Right atrium auricular region (tissue), 2 donors: ENCODE measurements at regions not wholly inside any gene's neighbourhood (a gene's known extent, or its start where the extent isn't known, plus 50 kb on each side); places are given as distances from the start of the nearest gene placed in this dataset.

Experiments
- DNase-seq: peaks from one replicate; pipeline ENCODE4 v3.0.0-alpha.2; 2019; ENCODE audit warnings: low spot score
- H3K27ac ChIP-seq, 2 donors: fragments of 200-600 bp; sonication (generic); 1 replicate in 1 of 2; 2 replicates in 1 of 2; pipeline ENCODE4 v1.5.1; 2016 to 2019
- H3K27me3 ChIP-seq, 2 donors: fragments of 200-600 bp; sonication (generic); one replicate each; pipeline versions ENCODE4 v1.5.1 to v1.6.0; 2017 to 2019
- H3K36me3 ChIP-seq: fragments of 200-600 bp; sonication (generic); one replicate; pipeline ENCODE4 v1.5.1; 2016
- H3K4me1 ChIP-seq, 2 donors: fragments of 200-600 bp; sonication (generic); one replicate each; pipeline versions ENCODE4 v1.5.1 to v1.6.0; 2017 to 2019
- H3K4me3 ChIP-seq, 2 donors: fragments of 200-600 bp; sonication (generic); 1 replicate in 1 of 2; 2 replicates in 1 of 2; pipeline ENCODE4 v1.5.1; 2017 to 2019; ENCODE audit warnings: mild to moderate bottlenecking in 1 of 2, moderate library complexity in 1 of 2
- H3K9me3 ChIP-seq, 2 donors: fragments of 200-600 bp; sonication (generic); one replicate each; pipeline ENCODE4 v1.5.1; 2019
- TF ChIP-seq, protein P1 (sequence below), 2 donors: fragments of 200-600 bp; sonication (generic); IDR thresholded peaks; one replicate each; pipeline ENCODE4 v1.5.1; 2019; ENCODE audit warnings: antibody characterized with exemption in 2 of 2

DNA sequence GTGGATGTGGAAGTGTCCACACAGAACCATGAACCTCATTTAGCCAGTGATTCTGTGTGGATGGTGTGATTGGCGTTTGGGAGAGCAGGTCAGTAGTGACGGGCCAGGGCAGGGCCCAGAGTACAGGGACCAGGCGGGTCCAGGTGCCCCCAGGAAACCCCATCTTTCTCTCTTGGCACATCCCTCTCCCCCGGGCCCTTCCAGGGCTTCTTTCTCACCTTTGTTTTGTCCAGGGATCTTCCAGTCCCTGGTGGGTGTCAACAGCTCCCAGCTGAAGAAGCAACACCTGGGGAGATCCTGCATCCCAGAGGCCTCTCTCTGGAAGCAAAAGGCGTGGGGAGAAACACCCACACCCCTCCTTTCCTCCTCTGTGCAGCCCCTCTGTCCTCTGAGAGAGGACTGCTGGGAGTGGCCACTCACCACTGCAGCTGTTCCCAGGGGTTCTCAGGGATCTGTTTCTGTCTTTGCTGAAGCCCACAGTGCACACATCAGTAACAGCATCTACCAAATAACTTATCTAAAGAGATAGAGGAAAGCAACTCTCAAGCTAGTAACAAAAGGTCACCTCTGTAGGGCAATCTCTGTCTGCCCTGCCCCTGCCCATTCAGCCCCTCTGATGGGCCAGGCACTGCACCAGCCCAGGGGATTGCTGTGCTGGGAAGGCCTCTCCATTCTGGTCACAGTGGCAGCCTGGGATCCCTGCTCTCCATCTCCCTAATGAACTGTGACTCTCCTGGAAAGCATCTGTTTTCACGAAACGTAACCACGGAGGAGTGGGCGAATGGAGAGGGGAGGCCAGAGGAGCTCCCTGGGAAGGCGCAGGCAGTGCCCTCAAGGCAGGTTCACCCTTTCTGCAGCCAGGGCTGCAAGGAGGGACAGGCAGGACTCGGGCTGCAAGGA, 98.3 kb upstream of the ALDH1A3 start:
- H3K4me1 ChIP-seq: no peaks in the 10 kb centered on the region
- no peaks in the 10 kb centered on the region for H3K27me3 ChIP-seq
- H3K4me3 ChIP-seq: no peak overlapping the region
- H3K27ac ChIP-seq: no peak overlapping the region
- DNase-seq: peak; percentile 11
- H3K9me3 ChIP-seq: no peaks in the 10 kb centered on the region
- TF ChIP-seq, protein P1, sequence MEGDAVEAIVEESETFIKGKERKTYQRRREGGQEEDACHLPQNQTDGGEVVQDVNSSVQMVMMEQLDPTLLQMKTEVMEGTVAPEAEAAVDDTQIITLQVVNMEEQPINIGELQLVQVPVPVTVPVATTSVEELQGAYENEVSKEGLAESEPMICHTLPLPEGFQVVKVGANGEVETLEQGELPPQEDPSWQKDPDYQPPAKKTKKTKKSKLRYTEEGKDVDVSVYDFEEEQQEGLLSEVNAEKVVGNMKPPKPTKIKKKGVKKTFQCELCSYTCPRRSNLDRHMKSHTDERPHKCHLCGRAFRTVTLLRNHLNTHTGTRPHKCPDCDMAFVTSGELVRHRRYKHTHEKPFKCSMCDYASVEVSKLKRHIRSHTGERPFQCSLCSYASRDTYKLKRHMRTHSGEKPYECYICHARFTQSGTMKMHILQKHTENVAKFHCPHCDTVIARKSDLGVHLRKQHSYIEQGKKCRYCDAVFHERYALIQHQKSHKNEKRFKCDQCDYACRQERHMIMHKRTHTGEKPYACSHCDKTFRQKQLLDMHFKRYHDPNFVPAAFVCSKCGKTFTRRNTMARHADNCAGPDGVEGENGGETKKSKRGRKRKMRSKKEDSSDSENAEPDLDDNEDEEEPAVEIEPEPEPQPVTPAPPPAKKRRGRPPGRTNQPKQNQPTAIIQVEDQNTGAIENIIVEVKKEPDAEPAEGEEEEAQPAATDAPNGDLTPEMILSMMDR (IDR thresholded peaks at IDR 0.05): no peak
- no peaks in the 10 kb centered on the region for H3K36me3 ChIP-seq

DNA sequence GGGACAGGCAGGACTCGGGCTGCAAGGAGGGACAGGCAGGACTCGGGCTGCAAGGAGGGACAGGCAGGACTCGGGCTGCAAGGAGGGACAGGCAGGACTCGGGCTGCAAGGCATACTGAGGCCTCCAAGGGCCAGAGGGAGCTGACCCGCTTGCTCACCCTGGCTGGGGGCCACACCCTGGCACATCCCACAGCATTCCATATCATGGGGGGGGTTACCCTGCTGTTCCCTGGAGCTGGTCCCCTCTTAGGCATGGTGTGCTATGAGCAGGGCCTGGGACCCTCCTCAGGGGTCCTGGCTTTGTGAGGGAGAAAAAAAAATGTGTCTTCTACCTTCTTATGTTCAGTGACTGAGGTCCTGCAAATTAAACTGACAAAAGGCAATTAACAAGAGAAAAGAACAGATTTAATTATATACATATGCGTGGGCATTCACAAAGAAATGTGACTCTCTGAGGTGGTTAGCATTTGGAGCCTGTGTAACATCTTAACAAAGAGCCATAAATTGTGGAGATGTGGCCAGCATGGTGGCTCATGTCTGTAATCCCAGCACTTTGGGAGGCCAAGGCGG, 97.6 kb upstream of the ALDH1A3 start:
- Histone ChIP-seq H3K27me3 (no peaks in the 10 kb centered on the region), H3K4me1 (no peaks in the 10 kb centered on the region), H3K36me3 (no peaks in the 10 kb centered on the region), H3K9me3 (no peaks in the 10 kb centered on the region), H3K4me3 (no peak overlapping the region), H3K27ac (no peak overlapping the region)
- TF ChIP-seq, protein P1 (IDR thresholded peaks at IDR 0.05): no peak
- DNase-seq: peak; percentile 9

DNA sequence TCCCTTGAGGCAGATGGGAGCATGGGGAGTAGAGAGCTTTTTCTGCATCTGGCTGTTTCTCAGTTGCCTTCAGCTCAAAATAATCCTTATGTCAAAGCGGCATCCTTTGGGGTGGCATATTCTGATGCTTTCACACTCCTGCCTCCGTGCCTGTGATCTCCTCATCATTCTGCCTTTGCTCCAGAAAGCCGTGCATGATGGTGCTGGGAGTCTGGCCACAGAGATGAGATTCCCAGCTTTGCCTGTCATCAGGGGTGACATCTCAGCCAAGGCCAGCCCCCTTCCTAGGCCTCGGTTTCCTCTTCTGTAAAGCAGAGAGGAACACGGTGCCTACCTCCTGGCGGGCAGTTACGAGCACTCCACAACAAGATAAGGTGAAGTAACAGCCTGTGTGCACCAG, 96.3 kb upstream of the ALDH1A3 start:
- Histone ChIP-seq H3K9me3 (no peaks in the 10 kb centered on the region), H3K36me3 (no peaks in the 10 kb centered on the region), H3K4me3 (no peak overlapping the region), H3K4me1 (no peaks in the 10 kb centered on the region), H3K27ac (no peak overlapping the region), H3K27me3 (no peaks in the 10 kb centered on the region)
- TF ChIP-seq, protein P1 (IDR thresholded peaks at IDR 0.05): no peak
- peak; percentile 49 for DNase-seq

DNA sequence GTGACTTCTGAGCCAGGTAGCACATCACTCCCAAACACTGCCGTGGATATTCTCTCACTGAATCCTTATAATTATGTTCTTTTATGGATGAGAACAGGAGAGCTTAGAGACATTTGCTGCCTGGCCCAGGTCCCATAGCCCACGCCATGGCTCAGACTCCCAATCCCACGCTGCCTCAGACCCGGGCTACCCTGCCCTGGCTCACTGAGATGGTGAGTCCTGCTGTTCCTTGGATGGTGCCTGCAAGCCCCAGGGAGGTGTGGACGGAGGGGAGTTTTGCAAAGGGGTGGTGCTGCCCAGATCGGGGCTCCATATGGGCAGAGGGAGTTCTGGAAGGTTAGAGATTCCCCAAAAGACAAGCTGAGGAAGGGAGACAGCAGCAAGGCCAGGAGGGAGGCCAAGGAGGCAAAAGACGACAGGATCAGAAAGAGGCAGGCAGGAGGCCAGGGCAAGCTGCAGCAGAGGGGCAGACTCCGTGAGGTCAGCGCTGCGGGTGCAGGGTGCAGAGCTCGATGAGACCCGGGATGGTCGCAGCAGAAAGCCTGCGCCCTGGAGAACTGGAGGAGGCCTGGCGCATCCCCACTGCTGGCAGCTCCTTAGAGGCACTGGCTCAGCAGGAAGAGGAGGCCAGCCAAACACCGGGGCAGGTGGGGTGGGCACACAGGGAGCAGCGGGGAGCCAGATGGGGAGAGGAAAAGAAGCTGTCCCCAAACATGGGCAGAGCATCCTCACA, 95.7 kb upstream of the ALDH1A3 start:
- H3K4me1 ChIP-seq: no peaks in the 10 kb centered on the region
- TF ChIP-seq, protein P1 (IDR thresholded peaks at IDR 0.05): no peak
- DNase-seq: peak; percentile 44
- H3K4me3 ChIP-seq: no peak overlapping the region
- no peaks in the 10 kb centered on the region for H3K9me3 ChIP-seq
- no peaks in the 10 kb centered on the region for H3K27me3 ChIP-seq
- no peak overlapping the region for H3K27ac ChIP-seq
- no peaks in the 10 kb centered on the region for H3K36me3 ChIP-seq

DNA sequence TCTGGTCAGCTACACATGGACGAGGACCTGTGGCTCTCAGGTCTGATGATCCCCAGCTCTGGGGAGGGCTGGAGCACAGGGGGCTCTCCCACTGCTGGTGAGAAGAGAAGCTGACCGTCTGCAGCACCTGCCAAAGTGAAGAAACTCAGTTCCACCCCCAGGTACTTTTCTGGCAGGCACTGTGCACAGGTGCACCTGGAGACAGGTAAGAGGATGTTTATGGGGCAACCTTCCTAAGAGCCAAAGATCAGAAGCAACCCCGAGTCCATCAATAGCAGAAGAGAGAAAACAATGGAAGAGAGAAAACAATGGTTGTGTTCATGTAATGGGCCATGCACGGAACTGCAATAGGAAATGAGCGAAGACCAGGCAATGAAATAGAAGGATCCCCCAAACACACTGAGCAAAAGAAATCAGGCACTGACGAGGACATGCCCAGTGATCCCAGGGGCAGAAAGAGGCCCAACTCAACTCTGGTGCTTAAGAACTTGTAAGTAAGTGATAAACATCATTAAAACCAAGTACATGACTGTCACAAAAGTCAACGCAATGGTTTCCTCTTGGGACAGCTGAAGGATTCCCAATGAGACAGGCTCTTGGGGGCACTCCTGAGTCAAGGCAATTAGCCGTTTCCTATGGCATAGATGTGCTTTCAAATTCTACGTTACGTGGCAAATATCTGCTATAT, 95.0 kb upstream of the ALDH1A3 start:
- Histone ChIP-seq H3K36me3 (no peaks in the 10 kb centered on the region), H3K4me1 (no peaks in the 10 kb centered on the region), H3K27ac (no peak overlapping the region), H3K27me3 (no peaks in the 10 kb centered on the region), H3K4me3 (no peak overlapping the region), H3K9me3 (no peaks in the 10 kb centered on the region)
- TF ChIP-seq, protein P1 (IDR thresholded peaks at IDR 0.05): no peak
- DNase-seq: peak; percentile 36
